CD14-positive monocyte (primary cell): ENCODE measurements at regions not wholly inside any gene's neighbourhood (a gene's known extent, or its start where the extent isn't known, plus 50 kb on each side); places are given as distances from the start of the nearest gene placed in this dataset.

Experiments used
- DNase-seq, 3 donors: peaks; one replicate each; pipeline ENCODE4 v3.0.0-alpha.2; 2011 to 2022
- H2AFZ ChIP-seq: 2 replicates; pipeline ENCODE4 v1.6.0; 2012; ENCODE audit warnings: mild to moderate bottlenecking, low read depth, low read length, inconsistent platforms; ENCODE audit not compliant: insufficient read depth, poor library complexity, severe bottlenecking
- H3K27ac ChIP-seq, 2 donors: 1 replicate in 1 of 2; 2 replicates in 1 of 2; pipeline ENCODE4 v1.5.1; 2012 to 2013; ENCODE audit warnings: low read length in 2 of 2, control low read depth in 1 of 2, inconsistent platforms in 1 of 2, low read depth in 1 of 2, mild to moderate bottlenecking in 1 of 2
- H3K27me3 ChIP-seq, 2 donors: one replicate each; pipeline versions ENCODE4 v1.6.0 to v1.6.1; 2011 to 2013; ENCODE audit warnings: low read length in 2 of 2; ENCODE audit not compliant: control insufficient read depth in 2 of 2, insufficient read depth in 2 of 2
- H3K36me3 ChIP-seq, 2 donors: replicated peaks in 1 of 2; 1 replicate in 1 of 2; 2 replicates in 1 of 2; pipeline versions ENCODE4 v1.5.1 to v1.6.1; 2012 to 2013; ENCODE audit warnings: low read length in 2 of 2, control low read depth in 1 of 2, inconsistent platforms in 1 of 2, mild to moderate bottlenecking in 1 of 2; ENCODE audit not compliant: insufficient read depth in 2 of 2, control insufficient read depth in 1 of 2
- H3K4me1 ChIP-seq, 2 donors: 1 replicate in 1 of 2; 2 replicates in 1 of 2; pipeline versions ENCODE4 v1.5.1 to v1.6.1; 2012 to 2013; ENCODE audit warnings: low read length in 2 of 2, control low read depth in 1 of 2, inconsistent platforms in 1 of 2, mild to moderate bottlenecking in 1 of 2, moderate library complexity in 1 of 2; ENCODE audit not compliant: insufficient read depth in 2 of 2, control insufficient read depth in 1 of 2
- H3K4me2 ChIP-seq: replicated peaks from 2 replicates; pipeline ENCODE3; 2012; ENCODE audit warnings: low read length, moderate library complexity, mild to moderate bottlenecking; ENCODE audit not compliant: poor library complexity, severe bottlenecking; ENCODE audit errors: extremely low read depth
- H3K4me3 ChIP-seq, 3 experiments: fragments of 200-600 bp in 1 of 3; sonication (generic) in 1 of 3; replicated peaks in 1 of 3; 1 replicate in 2 of 3; 2 replicates in 1 of 3; pipeline ENCODE4 v1.5.1; 2011 to 2013; ENCODE audit warnings: low read length in 3 of 3, mild to moderate bottlenecking in 3 of 3, control low read depth in 2 of 3, low read depth in 2 of 3, inconsistent platforms in 1 of 3, moderate library complexity in 1 of 3
- H3K79me2 ChIP-seq: 2 replicates; pipeline ENCODE4 v1.6.0; 2012; ENCODE audit warnings: mild to moderate bottlenecking, control low read depth, inconsistent platforms, low read length, moderate library complexity; ENCODE audit not compliant: insufficient read depth
- H3K9ac ChIP-seq: 2 replicates; pipeline ENCODE4 v1.6.0; 2017; ENCODE audit warnings: low read length, mild to moderate bottlenecking; ENCODE audit not compliant: insufficient read depth, poor library complexity, severe bottlenecking
- H3K9me3 ChIP-seq, 2 donors: replicated peaks in 1 of 2; 1 replicate in 1 of 2; 2 replicates in 1 of 2; pipeline versions ENCODE4 v1.5.1 to v1.6.1; 2012 to 2013; ENCODE audit warnings: low read length in 2 of 2, control low read depth in 1 of 2; ENCODE audit not compliant: control insufficient read depth in 1 of 2, insufficient read depth in 1 of 2
- H4K20me1 ChIP-seq: 2 replicates; pipeline ENCODE4 v1.6.0; 2012; ENCODE audit warnings: mild to moderate bottlenecking, low read length, control low read depth, moderate library complexity; ENCODE audit not compliant: insufficient read depth
- H3K27ac Mint-ChIP-seq, 7 donors: one replicate each; pipeline ENCODE4 v1.8.0; 2020; ENCODE audit warnings: mild to moderate bottlenecking in 7 of 7, mixed read lengths in 7 of 7, moderate library complexity in 6 of 7, inconsistent platforms in 2 of 7
- H3K27me3 Mint-ChIP-seq, 3 donors: one replicate each; pipeline ENCODE4 v1.8.0; 2021 to 2022; ENCODE audit warnings: low read depth in 3 of 3, mild to moderate bottlenecking in 3 of 3, mixed read lengths in 3 of 3, moderate library complexity in 3 of 3, inconsistent platforms in 1 of 3
- H3K36me3 Mint-ChIP-seq, 2 donors: one replicate each; pipeline ENCODE4 v1.8.0; 2020; ENCODE audit warnings: mixed read lengths in 2 of 2, inconsistent platforms in 1 of 2, mild to moderate bottlenecking in 1 of 2
- H3K4me1 Mint-ChIP-seq: one replicate; pipeline ENCODE4 v1.8.0; 2020; ENCODE audit warnings: mild to moderate bottlenecking, mixed read lengths
- H3K4me3 Mint-ChIP-seq, 2 donors: one replicate each; pipeline ENCODE4 v1.8.0; 2020; ENCODE audit warnings: mild to moderate bottlenecking in 2 of 2, mixed read lengths in 2 of 2, moderate library complexity in 1 of 2
- H3K9me3 Mint-ChIP-seq, 7 donors: one replicate each; pipeline ENCODE4 v1.8.0; 2020 to 2022; ENCODE audit warnings: mixed read lengths in 7 of 7, mild to moderate bottlenecking in 6 of 7, moderate library complexity in 6 of 7, inconsistent platforms in 2 of 7
- WGBS: methylation state at CpG from one replicate; pipeline ENCODE4 v1.1.5; 2013; ENCODE audit warnings: missing lambda C conversion rate; ENCODE audit not compliant: insufficient coverage; 5-methylcytosine and 5-hydroxymethylcytosine counted together
- intact Hi-C, 2 donors: fragments of 100-400 bp; cut with micrococcal nuclease; formaldehyde crosslinking; loops; one replicate each; pipeline versions ENCODE4 v1.15.0 to v1.15.1; 2023
- TF ChIP-seq, protein P1 (sequence below): fragments of 200-600 bp; IDR thresholded peaks from one replicate; pipeline ENCODE4 v1.8.0; 2022; ENCODE audit warnings: antibody characterized with exemption, mild to moderate bottlenecking

DNA sequence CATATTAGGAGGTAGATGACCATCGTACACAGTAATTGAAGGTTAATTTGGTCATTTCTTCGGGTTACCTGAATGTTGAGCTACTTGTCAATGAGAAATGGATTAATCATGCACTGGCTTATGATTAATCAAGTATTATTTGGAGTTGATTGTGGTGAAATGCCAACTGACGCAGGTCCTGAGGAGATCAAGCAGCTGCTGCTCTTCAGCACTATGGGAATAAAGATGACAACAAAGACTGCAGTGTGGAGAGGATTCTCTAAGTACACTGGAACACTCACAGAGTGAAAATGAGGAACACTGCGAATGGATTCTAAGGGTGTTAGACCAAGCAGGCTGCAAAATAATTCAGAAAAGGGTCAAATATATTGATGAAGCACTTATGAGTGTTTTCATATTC, 202.8 kb upstream of the DIO2 start:
- 90% methylated on average over 2 of the region's 4 CpGs for WGBS

DNA sequence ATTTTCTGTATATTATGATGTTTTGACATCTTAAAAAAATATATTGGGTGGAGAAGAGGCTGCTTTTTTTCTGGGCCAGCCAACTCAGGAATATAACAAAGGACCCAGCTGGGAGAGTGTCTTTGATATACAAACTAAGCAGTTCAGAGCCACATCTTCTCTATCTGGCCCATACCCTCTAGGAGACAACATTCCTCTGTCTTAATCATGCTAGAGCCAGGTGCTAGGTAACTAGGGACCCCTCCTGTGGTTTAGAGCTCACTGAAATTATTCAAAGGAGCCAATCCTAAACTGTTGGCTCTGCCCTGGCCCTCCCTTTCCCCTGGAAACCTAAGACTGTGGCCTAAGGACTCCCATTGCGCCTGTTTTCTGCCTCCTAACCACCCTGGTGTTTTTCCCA, 193.1 kb upstream of the DIO2 start:
- no peaks in the 10 kb centered on the region for H3K27me3 ChIP-seq
- peaks cover 0 to 3% (median 0%) of the 10 kb centered on the region in 3 donors for H3K27me3 Mint-ChIP-seq
- WGBS: no CpG with 5 or more reads among the region's 1 CpG
- H3K4me3 Mint-ChIP-seq: no peak overlapping the region
- H3K79me2 ChIP-seq: no peaks in the 10 kb centered on the region
- no peaks in the 10 kb centered on the region for H4K20me1 ChIP-seq
- no peaks in the 10 kb centered on the region for H3K4me1 ChIP-seq
- H3K9ac ChIP-seq: no peak overlapping the region
- no peaks in the 10 kb centered on the region for H3K36me3 ChIP-seq
- no peak for DNase-seq
- H3K36me3 Mint-ChIP-seq: no peaks in the 10 kb centered on the region
- no peak overlapping the region for H3K27ac Mint-ChIP-seq
- no peak overlapping the region for H3K4me3 ChIP-seq
- H3K9me3 ChIP-seq: peaks cover 0 to 5% of the 10 kb centered on the region in 2 donors
- intact Hi-C loops: no loop called here
- TF ChIP-seq, protein P1, sequence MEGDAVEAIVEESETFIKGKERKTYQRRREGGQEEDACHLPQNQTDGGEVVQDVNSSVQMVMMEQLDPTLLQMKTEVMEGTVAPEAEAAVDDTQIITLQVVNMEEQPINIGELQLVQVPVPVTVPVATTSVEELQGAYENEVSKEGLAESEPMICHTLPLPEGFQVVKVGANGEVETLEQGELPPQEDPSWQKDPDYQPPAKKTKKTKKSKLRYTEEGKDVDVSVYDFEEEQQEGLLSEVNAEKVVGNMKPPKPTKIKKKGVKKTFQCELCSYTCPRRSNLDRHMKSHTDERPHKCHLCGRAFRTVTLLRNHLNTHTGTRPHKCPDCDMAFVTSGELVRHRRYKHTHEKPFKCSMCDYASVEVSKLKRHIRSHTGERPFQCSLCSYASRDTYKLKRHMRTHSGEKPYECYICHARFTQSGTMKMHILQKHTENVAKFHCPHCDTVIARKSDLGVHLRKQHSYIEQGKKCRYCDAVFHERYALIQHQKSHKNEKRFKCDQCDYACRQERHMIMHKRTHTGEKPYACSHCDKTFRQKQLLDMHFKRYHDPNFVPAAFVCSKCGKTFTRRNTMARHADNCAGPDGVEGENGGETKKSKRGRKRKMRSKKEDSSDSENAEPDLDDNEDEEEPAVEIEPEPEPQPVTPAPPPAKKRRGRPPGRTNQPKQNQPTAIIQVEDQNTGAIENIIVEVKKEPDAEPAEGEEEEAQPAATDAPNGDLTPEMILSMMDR: no peak
- no peak overlapping the region for H3K4me2 ChIP-seq
- H3K27ac ChIP-seq: no peak overlapping the region
- H3K9me3 Mint-ChIP-seq: peaks cover 2 to 9% (median 4%) of the 10 kb centered on the region in 7 donors
- H2AFZ ChIP-seq: no peak overlapping the region
- H3K4me1 Mint-ChIP-seq: no peaks in the 10 kb centered on the region

More for the DNA sequence above, 202.8 kb upstream of the DIO2 start:
- no peak overlapping the region for H3K4me2 ChIP-seq
- no peak overlapping the region for H3K27ac ChIP-seq
- H3K36me3 Mint-ChIP-seq: no peaks in the 10 kb centered on the region
- H3K9me3 Mint-ChIP-seq: peaks cover 0 to 8% (median 4%) of the 10 kb centered on the region in 7 donors
- H3K4me1 ChIP-seq: no peaks in the 10 kb centered on the region
- no peaks in the 10 kb centered on the region for H4K20me1 ChIP-seq
- H3K9me3 ChIP-seq: no peaks in the 10 kb centered on the region
- no peak overlapping the region for H3K4me3 Mint-ChIP-seq
- no peak overlapping the region for H2AFZ ChIP-seq
- no peaks in the 10 kb centered on the region for H3K27me3 Mint-ChIP-seq
- DNase-seq: no peak
- no peaks in the 10 kb centered on the region for H3K4me1 Mint-ChIP-seq
- no peaks in the 10 kb centered on the region for H3K36me3 ChIP-seq
- TF ChIP-seq, protein P1: no peak
- intact Hi-C loops: no loop called here
- H3K9ac ChIP-seq: no peak overlapping the region
- H3K27ac Mint-ChIP-seq: no peak overlapping the region
- no peaks in the 10 kb centered on the region for H3K79me2 ChIP-seq
- no peaks in the 10 kb centered on the region for H3K27me3 ChIP-seq
- no peak overlapping the region for H3K4me3 ChIP-seq
